HG03103 (cell line): ENCODE measurements at regions not wholly inside any gene's neighbourhood (a gene's known extent, or its start where the extent isn't known, plus 50 kb on each side); places are given as distances from the start of the nearest gene placed in this dataset.

Source experiments
- ATAC-seq: cut with Tn5 transposase; IDR thresholded peaks from one replicate; pipeline ENCODE4 v1.9.1; 2021; ENCODE audit warnings: low read depth; ENCODE audit not compliant: unreplicated experiment

DNA sequence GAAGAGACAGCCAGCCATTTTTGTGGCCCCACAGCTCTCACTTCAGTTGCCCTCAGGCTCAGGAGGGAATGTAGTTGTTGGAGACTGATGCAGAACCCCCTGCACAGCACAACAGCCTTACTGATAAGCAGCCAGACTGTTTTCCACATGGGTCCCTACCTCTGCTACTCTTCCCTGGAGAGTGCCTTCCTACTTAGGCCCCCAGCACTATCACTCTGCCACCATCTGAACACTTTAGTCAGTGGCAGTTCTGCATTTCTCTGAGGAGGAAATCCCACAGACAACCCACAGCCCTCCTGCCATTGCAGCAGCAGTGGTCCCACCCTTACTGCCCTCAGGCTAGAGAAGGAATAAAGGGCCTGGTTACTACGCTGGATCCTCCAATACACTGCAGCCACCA lies 61.8 kb upstream of the PTPRD start:
- no peak for ATAC-seq

DNA sequence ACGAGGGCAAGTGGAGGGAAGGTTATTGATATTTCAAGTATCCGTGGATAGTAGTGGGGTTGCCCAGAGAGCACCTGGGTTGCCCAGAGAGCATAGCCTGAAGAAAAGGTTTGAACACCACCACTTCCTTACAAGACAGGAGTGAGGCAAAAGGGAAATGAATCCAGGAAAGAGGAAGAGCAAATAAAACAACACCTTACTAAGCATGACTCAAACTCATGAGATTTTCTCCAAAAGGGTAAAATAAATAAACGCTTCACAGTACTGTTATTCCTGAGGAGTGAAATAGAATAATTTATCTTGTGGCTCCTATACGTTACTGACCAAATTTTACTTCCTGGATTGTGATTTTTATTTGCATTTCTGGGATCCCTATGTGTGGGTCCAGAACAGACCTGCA lies 65.2 kb upstream of the PTPRD start:
- ATAC-seq, result no peak

DNA sequence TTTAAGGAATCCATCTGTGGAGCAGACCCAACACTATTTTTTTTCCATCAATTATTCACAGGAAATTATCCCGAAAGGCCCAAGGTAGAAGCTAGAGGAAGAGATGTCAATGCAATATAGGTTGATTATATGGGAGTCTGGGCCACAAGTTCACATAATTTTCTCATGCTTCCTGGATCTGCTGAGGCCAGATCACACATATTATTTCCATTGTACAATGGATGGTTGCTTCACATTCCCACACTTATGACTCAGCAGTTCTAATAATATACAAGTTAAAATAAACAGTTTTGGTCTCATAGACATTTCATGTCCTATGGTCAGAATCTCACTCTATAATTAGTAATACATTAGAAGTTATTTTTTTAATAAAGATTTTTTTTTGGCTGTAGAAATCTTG lies 66.0 kb upstream of the PTPRD start:
- ATAC-seq, result no peak

DNA sequence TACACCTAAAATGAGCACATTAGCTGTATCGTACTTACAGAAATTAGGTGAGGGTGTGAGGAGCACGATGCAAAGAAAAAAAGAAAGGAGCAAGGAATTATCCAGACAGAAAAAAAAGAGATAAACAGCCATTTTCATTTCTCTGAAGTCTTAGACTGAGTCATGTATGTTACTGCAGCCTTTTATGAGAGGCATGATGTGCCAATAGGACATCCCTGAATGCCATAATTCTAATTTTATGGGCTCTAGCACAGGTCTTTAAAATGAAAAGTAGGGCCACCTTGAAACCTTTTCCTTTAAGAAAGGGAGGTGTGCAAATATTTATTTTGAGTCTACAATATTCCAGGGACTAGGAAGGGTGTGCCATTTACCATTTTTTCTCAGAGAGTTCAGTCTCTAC lies 74.1 kb upstream of the PTPRD start:
- ATAC-seq, result no peak

DNA sequence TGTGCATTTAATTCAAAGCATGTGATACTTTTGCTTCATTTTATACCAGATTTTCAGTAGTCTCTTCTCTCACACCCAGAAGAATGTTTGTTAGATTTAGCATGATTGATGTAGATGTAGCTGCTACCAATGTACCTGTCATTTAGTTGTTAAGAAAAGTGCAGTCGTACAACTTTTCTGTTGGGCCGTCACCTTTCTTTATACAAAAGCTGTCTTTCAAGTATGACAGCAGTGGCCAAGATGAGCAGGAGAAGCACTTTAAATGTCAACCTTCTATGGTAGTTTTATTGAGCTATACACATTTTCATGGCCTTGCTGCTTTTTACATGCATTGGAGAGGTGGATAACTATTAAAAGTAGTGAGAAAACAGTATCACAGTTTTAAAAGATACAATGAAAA lies 77.7 kb upstream of the PTPRD start:
- ATAC-seq, result no peak

DNA sequence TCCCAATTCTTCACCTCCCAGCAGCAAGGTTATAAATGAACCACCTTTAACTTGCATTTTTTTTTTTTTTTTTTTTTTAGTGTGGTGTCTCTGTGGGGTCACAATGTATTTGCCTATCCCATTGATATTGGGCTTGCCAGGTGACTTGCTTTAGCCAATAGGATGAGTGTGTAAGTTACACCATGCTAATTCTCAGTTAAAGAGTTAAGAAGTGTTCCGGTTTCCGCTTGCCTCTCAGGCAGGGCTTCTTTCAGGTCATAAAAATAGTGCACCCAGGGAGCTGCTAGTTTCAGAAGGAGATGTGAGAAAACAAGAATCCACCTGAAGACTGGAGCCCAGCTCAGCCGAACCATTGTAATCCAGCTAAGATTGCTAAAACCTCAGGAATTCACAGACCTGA lies 84.2 kb upstream of the PTPRD start:
- no peak for ATAC-seq

- no peak for ATAC-seq
These were observed 87.5 kb upstream of the PTPRD start for GRCh38 chr9:10700291-10700690.

GRCh38 chr9:10700915-10701314 lies 88.1 kb upstream of the PTPRD start:
- ATAC-seq, result no peak

DNA sequence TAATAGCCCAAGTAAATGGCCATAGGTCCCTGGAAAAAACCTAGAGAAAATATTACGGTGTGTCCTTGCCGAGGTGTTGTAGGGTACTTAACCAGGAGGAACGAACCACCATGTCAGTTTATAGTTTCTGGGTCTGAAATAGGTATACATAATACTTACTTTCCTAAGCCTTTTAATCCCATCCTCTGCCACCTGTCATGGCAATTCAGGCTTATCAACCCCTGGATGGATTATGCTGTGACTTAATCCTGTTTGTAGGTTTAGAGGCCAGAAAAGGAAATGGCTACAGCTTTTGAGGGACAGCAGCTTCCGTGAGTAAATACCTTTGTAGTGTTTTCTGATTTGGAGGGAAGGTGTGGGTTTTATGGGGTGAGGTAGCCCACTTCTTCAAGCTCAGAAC lies 89.1 kb upstream of the PTPRD start:
- ATAC-seq, result no peak

DNA sequence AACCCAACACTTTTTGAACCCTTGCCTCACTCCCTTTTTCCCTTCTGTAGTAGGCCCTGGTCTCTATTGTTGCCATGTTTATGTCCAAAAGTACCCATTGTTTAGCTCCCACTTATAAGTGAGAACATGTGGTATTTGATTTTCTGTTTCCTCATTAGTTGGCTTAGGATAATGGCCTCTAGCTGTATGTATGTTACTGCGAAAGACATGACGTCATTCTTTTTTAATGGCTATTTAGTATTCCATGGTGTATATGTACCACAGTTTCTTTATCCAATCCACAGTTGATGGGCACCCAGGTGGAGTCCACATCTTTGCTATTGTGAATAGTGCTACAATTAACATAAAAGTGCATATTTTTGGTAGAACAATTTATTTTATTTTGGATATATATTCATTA lies 90.3 kb upstream of the PTPRD start:
- no peak for ATAC-seq

DNA sequence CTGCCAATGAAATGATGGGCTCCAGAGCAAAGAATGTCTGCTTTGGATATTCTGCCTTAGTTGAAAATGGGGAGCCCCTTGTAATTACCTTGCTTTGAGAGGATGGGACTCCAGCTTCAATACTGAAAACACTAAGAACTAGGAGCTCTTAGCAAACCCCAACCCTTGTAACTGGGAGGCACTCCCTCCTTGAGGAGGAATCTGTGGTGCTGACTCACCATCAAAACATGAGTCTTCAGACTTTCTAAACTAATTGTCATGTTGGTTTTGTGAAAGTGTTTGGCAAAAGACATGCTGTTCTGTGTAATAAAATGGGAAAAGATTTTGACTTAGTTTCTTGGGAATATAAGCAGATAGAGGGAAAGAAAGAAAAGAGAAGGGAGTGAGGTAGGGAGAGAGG lies 91.9 kb upstream of the PTPRD start:
- ATAC-seq, result no peak

GRCh38 chr9:10705383-10705782 lies 92.6 kb upstream of the PTPRD start:
- no peak for ATAC-seq

DNA sequence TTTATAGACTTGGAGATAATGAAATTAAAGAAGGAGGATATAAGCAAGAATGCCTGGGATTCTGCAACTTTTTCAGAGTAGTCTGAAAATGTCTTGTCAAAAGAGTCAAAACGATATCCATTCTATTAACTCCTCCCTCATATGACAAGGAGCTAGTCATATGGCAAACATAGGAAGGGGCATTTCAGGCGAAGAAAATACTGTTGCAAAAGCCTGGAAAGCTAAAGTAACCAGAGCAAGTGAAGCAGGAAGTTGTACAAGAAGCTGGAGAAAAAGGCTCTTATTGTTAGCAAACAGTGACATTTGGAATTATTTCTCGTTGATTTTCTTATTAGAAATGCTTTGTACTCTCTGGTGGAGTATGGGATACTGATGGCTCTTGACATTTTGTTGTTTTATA lies 94.0 kb upstream of the PTPRD start:
- ATAC-seq, result no peak

GRCh38 chr9:10721301-10721700 lies 108.5 kb upstream of the PTPRD start:
- ATAC-seq, result no peak

DNA sequence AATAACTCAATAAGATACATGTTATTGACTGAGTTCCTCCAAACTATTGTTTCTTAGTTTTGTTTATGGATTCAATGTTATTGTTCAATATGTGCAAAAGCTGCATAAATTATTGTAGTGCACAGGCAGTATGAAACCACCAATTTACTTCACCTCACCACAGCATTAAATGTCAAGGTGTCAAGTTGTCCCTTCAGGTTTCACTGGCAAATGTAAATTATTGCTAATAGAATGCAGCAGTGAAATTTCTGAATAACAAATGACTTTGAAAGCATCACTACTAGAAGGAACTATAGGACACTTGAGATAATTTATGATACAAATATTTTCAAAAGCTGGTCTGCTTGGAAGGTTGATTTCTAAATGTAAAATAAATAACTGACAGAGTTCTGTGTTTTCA lies 116.4 kb upstream of the PTPRD start:
- no peak for ATAC-seq

GRCh38 chr9:10744669-10745068 lies 131.9 kb upstream of the PTPRD start:
- no peak for ATAC-seq

DNA sequence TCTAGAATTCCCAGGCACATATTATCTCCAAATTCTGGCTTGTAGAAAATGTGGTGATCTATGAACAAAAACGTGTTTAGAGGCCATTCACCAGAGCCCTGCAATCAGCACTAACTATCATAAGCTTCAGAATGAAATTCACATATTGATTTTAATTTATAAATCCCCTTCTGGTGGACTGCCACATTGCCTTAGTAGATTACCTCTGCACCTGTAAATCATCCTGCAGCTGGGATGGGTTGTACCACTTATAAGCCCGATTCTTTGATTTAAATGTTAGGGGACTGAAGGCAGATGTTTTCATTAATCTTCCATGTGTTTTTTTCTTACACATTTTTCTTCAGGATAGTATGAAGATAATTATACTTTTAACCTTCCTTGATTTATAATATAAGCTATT lies 140.7 kb upstream of the PTPRD start:
- no peak for ATAC-seq

GRCh38 chr9:10764481-10764880 lies 151.7 kb upstream of the PTPRD start:
- ATAC-seq, result no peak

DNA sequence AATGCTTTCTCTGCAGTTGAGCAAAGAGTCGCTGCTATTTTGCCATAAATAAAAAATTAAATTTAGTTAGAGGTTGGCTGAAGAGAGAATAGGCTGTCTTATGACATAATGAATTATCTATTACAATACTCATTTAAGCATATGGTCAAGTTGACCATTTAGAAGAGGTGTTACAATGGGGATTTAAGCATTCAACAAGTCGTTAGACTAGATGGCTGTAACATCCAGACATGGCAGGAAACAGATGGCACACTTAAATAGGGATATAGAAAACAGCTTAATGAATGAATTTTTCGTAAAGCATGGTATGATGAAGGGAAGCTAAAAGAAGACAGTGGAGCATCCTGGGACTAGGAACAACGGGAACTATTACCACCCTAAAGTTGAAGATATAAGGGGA lies 160.3 kb upstream of the PTPRD start:
- ATAC-seq, result no peak

GRCh38 chr9:10774051-10774450 lies 161.2 kb upstream of the PTPRD start:
- no peak for ATAC-seq

DNA sequence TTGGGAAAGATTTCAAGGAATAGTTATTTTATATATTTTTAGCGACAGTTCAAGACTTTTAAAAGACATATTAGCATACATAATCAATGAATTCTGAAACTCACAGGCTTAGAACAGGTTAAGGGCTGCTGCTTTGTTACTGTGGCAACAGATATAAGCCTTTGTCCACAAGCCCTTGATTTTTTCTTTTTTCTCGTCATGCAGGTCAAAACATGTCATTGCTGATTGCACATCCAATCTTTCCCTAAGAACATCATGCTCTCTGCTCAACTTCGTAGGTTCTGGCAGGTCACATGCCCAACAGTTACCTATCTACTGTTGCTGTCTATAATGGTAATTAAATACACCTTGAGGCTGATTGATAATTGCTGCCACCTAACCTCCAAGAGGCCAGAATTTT lies 172.5 kb upstream of the PTPRD start:
- ATAC-seq, result no peak

DNA sequence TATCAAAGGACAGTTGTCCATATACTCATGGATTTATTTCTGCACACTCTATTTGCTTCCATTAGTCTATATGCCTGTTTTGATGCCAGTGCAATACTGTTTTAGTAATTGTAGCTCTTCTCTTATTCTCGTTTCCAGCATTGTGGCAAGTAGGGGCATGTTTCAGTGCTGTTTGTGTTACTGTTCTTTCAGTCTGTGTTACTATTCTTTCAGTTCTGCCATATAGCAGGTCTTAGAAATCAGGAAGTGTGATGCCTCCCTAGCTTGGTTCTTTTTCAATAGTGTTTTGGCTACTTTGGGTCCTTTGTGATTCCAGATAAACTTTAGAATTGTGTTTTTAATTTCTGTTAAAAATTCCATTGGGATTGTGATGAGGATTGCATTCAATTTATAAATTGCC lies 180.5 kb upstream of the PTPRD start:
- no peak for ATAC-seq

DNA sequence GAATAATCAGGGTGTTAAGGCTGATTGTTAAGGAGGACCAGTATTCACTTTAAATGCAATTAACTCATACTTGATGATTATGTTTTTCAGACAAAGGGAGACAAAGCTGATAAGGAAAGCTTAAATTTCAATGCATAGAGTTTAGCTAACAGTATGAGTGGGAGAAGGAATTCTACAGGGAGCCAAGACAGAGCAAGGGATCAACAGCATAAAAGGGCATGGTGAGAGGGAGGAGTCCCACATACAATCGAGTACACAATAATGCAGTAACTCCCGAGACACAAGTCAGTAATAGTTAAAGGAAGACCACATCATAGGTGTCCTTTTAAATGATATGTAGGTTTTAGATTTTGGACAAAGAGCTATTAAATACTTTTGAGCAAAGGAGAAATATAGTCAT lies 191.7 kb upstream of the PTPRD start:
- ATAC-seq, result no peak

- no peak for ATAC-seq
These were observed 194.1 kb upstream of the PTPRD start for GRCh38 chr9:10806868-10807267.
